PC-3 (cell line): ENCODE measurements at regions not wholly inside any gene's neighbourhood (a gene's known extent, or its start where the extent isn't known, plus 50 kb on each side); places are given as distances from the start of the nearest gene placed in this dataset.

Experiments used
- EZH2 ChIP-seq: fragments of 300-600 bp; sonication (generic); IDR thresholded peaks from one replicate; pipeline ENCODE4 v1.6.1; 2017; ENCODE audit warnings: antibody characterized with exemption, mild to moderate bottlenecking, low read length; ENCODE audit not compliant: unreplicated experiment
- EZH2phosphoT487 ChIP-seq: fragments of 300-600 bp; sonication (generic); IDR thresholded peaks from 2 replicates; pipeline ENCODE4 v1.6.1; 2018; ENCODE audit warnings: mild to moderate bottlenecking, antibody characterized with exemption, low read length, borderline replicate concordance
- TF ChIP-seq, protein P1 (sequence below): fragments of 300-600 bp; sonication (generic); conservative IDR thresholded peaks from 2 replicates; pipeline ENCODE4 v1.5.1; 2017; ENCODE audit warnings: antibody characterized with exemption, low read depth, mild to moderate bottlenecking, low read length

DNA sequence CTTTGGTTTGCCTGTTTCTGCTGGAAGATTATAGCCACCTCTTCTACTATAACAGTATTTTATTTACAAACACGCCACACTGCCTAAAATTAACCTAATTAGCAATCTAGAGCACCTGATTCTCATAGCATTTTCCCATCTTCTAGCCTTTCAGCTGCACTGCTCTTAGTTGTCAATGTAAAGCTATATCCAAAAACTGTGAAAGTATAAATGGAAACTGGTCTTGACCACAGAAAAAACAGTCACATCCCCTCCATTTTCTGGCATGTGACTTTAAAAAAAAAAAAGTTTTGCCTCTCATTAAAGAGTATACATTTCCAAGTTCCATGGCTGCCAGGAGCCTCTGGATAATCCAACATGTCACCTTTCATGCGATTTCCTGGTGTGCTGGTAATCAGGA is 287.8 kb downstream of the DTWD2 start:
- TF ChIP-seq, protein P1, sequence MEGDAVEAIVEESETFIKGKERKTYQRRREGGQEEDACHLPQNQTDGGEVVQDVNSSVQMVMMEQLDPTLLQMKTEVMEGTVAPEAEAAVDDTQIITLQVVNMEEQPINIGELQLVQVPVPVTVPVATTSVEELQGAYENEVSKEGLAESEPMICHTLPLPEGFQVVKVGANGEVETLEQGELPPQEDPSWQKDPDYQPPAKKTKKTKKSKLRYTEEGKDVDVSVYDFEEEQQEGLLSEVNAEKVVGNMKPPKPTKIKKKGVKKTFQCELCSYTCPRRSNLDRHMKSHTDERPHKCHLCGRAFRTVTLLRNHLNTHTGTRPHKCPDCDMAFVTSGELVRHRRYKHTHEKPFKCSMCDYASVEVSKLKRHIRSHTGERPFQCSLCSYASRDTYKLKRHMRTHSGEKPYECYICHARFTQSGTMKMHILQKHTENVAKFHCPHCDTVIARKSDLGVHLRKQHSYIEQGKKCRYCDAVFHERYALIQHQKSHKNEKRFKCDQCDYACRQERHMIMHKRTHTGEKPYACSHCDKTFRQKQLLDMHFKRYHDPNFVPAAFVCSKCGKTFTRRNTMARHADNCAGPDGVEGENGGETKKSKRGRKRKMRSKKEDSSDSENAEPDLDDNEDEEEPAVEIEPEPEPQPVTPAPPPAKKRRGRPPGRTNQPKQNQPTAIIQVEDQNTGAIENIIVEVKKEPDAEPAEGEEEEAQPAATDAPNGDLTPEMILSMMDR: no peak
- TF ChIP-seq EZH2 (no peak), EZH2phosphoT487 (no peak)
